ENCODE measurements at regions not wholly inside any gene's neighbourhood (a gene's known extent, or its start where the extent isn't known, plus 50 kb on each side); places are given as distances from the start of the nearest gene placed in this dataset.
"Not testable (repeated sequence)": the region's sequence is repeated elsewhere in the genome, so short reads cannot be mapped to it uniquely, and the experiment has no call there.

GRCh38 chr17:26881195-26881594 is 412.7 kb upstream of the WSB1 start:
- not testable (repeated sequence) for H3K4me3 Mint-ChIP-seq; H3K9me3 Mint-ChIP-seq; H3K27me3 Mint-ChIP-seq (ENCODE audit: low read depth); H3K4me1 Mint-ChIP-seq (ENCODE audit: low read depth); DNase-seq; H3K36me3 Mint-ChIP-seq (ENCODE audit: insufficient read depth)
- peak in 1 of 2 donors; percentile 13 for ATAC-seq

GRCh38 chr17:26882097-26882761 is 411.7 kb upstream of the WSB1 start:
- not testable (repeated sequence) for H3K36me3 Mint-ChIP-seq (ENCODE audit: insufficient read depth); DNase-seq; H3K27me3 Mint-ChIP-seq (ENCODE audit: low read depth); H3K4me1 Mint-ChIP-seq (ENCODE audit: low read depth); H3K4me3 Mint-ChIP-seq; H3K9me3 Mint-ChIP-seq
- peak; percentile 58 to 59 for ATAC-seq

- H3K9me3 Mint-ChIP-seq; DNase-seq; H3K4me1 Mint-ChIP-seq (ENCODE audit: low read depth); H3K4me3 Mint-ChIP-seq; H3K36me3 Mint-ChIP-seq (ENCODE audit: insufficient read depth); H3K27me3 Mint-ChIP-seq (ENCODE audit: low read depth): not testable (repeated sequence)
- ATAC-seq: peak; percentile 27 to 37
These were observed 409.8 kb upstream of the WSB1 start for GRCh38 chr17:26883878-26884740.

- peak; percentile 19 to 36 for ATAC-seq
- not testable (repeated sequence) for H3K27me3 Mint-ChIP-seq (ENCODE audit: low read depth); H3K4me1 Mint-ChIP-seq (ENCODE audit: low read depth); DNase-seq; H3K36me3 Mint-ChIP-seq (ENCODE audit: insufficient read depth); H3K4me3 Mint-ChIP-seq; H3K9me3 Mint-ChIP-seq
These were observed 409.2 kb upstream of the WSB1 start for GRCh38 chr17:26884741-26885059.

- DNase-seq; H3K4me3 Mint-ChIP-seq; H3K36me3 Mint-ChIP-seq (ENCODE audit: insufficient read depth); H3K9me3 Mint-ChIP-seq; H3K4me1 Mint-ChIP-seq (ENCODE audit: low read depth); H3K27me3 Mint-ChIP-seq (ENCODE audit: low read depth): not testable (repeated sequence)
- peak in 1 of 2 donors; percentile 11 for ATAC-seq
These were observed 408.5 kb upstream of the WSB1 start for GRCh38 chr17:26885244-26885970.
